ENCODE measurements at regions not wholly inside any gene's neighbourhood (a gene's known extent, or its start where the extent isn't known, plus 50 kb on each side); places are given as distances from the start of the nearest gene placed in this dataset.

GRCh38 chr10:47078393-47079203 lies 167.4 kb downstream of the PTPN20 start:
- DNase-seq = no peak

GRCh38 chr10:47079204-47079580 lies 168.0 kb downstream of the PTPN20 start:
- ATAC-seq = no peak
- no peaks in the 10 kb centered on the region for H3K27me3 ChIP-seq (ENCODE audit: control insufficient read depth, insufficient read depth)
- WGBS = 81% methylated on average over 3 of the region's 3 CpGs
- no peak overlapping the region for H3K4me3 ChIP-seq (ENCODE audit: low read length)
- no peak overlapping the region for H3K27ac ChIP-seq (ENCODE audit: low read length)
- DNase-seq = no peak
- H3K9me3 ChIP-seq (ENCODE audit: control insufficient read depth, low read length) = no peaks in the 10 kb centered on the region
- no peaks in the 10 kb centered on the region for H3K4me1 ChIP-seq (ENCODE audit: control insufficient read depth, insufficient read depth, low read length)
- intact Hi-C loops (cut with DNase I) = no loop called here

More at GRCh38 chr10:47078393-47079203, 167.4 kb downstream of the PTPN20 start:
- intact Hi-C loops (cut with DNase I) = no loop called here
- no peaks in the 10 kb centered on the region for H3K4me1 ChIP-seq (ENCODE audit: control insufficient read depth, insufficient read depth, low read length)
- no peak overlapping the region for H3K27ac ChIP-seq (ENCODE audit: low read length)
- H3K27me3 ChIP-seq (ENCODE audit: control insufficient read depth, insufficient read depth) = no peaks in the 10 kb centered on the region
- WGBS = 83% methylated on average over 8 of the region's 8 CpGs
- no peaks in the 10 kb centered on the region for H3K9me3 ChIP-seq (ENCODE audit: control insufficient read depth, low read length)
- H3K4me3 ChIP-seq (ENCODE audit: low read length) = no peak overlapping the region
- no peak for ATAC-seq

GRCh38 chr10:47081264-47081663 lies 170.0 kb downstream of the PTPN20 start:
- Histone ChIP-seq H3K9me3 (ENCODE audit: control insufficient read depth, low read length) (no peaks in the 10 kb centered on the region), H3K27me3 (ENCODE audit: control insufficient read depth, insufficient read depth) (no peaks in the 10 kb centered on the region), H3K4me1 (ENCODE audit: control insufficient read depth, insufficient read depth, low read length) (no peaks in the 10 kb centered on the region), H3K27ac (ENCODE audit: low read length) (no peak overlapping the region), H3K4me3 (ENCODE audit: low read length) (no peak overlapping the region)
- WGBS = 76% methylated on average over 4 of the region's 4 CpGs
- ATAC-seq = no peak
- intact Hi-C loops (cut with DNase I) = loop anchor here in 1 of 4 donors (10.0 kb wide), 1 partner anchor 74 kb away; no protein-coding TSS in a partner anchor
- no peak for DNase-seq

GRCh38 chr10:47082055-47082784 lies 171.0 kb downstream of the PTPN20 start:
- intact Hi-C loops (cut with DNase I) = loop anchor here in 1 of 4 donors (10.0 kb wide), 1 partner anchor 73 kb away; no protein-coding TSS in a partner anchor
- no peak for ATAC-seq
- H3K27ac ChIP-seq (ENCODE audit: low read length) = no peak overlapping the region
- WGBS = 93% methylated on average over 12 of the region's 12 CpGs
- H3K4me3 ChIP-seq (ENCODE audit: low read length) = no peak overlapping the region
- H3K27me3 ChIP-seq (ENCODE audit: control insufficient read depth, insufficient read depth) = no peaks in the 10 kb centered on the region
- H3K9me3 ChIP-seq (ENCODE audit: control insufficient read depth, low read length) = no peaks in the 10 kb centered on the region
- no peak for DNase-seq
- H3K4me1 ChIP-seq (ENCODE audit: control insufficient read depth, insufficient read depth, low read length) = no peaks in the 10 kb centered on the region

GRCh38 chr10:47087667-47088066 lies 176.4 kb downstream of the PTPN20 start:
- Histone ChIP-seq H3K27me3 (ENCODE audit: control insufficient read depth, insufficient read depth) (no peaks in the 10 kb centered on the region), H3K4me1 (ENCODE audit: control insufficient read depth, insufficient read depth, low read length) (no peaks in the 10 kb centered on the region), H3K27ac (ENCODE audit: low read length) (no peak overlapping the region), H3K9me3 (ENCODE audit: control insufficient read depth, low read length) (no peaks in the 10 kb centered on the region), H3K4me3 (ENCODE audit: low read length) (no peak overlapping the region)
- no peak for DNase-seq
- ATAC-seq = no peak
- intact Hi-C loops (cut with DNase I) = loop anchor here in 1 of 4 donors (2.0 to 10.0 kb wide), 2 partner anchors 67 to 69 kb away; no protein-coding TSS in a partner anchor

- intact Hi-C loops (cut with DNase I) = loop anchor here in 1 of 4 donors (2.0 to 10.0 kb wide), 2 partner anchors 66 to 70 kb away; no protein-coding TSS in a partner anchor
- DNase-seq (no peak), ATAC-seq (no peak)
- no peaks in the 10 kb centered on the region for H3K4me1 ChIP-seq (ENCODE audit: control insufficient read depth, insufficient read depth, low read length)
- WGBS = 83% methylated on average over 10 of the region's 10 CpGs
- no peak overlapping the region for H3K4me3 ChIP-seq (ENCODE audit: low read length)
- H3K9me3 ChIP-seq (ENCODE audit: control insufficient read depth, low read length) = no peaks in the 10 kb centered on the region
- H3K27ac ChIP-seq (ENCODE audit: low read length) = no peak overlapping the region
- H3K27me3 ChIP-seq (ENCODE audit: control insufficient read depth, insufficient read depth) = no peaks in the 10 kb centered on the region
Observed at GRCh38 chr10:47088656-47089354, 177.6 kb downstream of the PTPN20 start.

- no peaks in the 10 kb centered on the region for H3K9me3 ChIP-seq (ENCODE audit: control insufficient read depth, low read length)
- DNase-seq (no peak), ATAC-seq (no peak)
- H3K4me1 ChIP-seq (ENCODE audit: control insufficient read depth, insufficient read depth, low read length) = no peaks in the 10 kb centered on the region
- 95% methylated on average over 3 of the region's 3 CpGs for WGBS
- no peak overlapping the region for H3K4me3 ChIP-seq (ENCODE audit: low read length)
- intact Hi-C loops (cut with DNase I) = no loop called here
- H3K27me3 ChIP-seq (ENCODE audit: control insufficient read depth, insufficient read depth) = no peaks in the 10 kb centered on the region
- H3K27ac ChIP-seq (ENCODE audit: low read length) = no peak overlapping the region
Observed at GRCh38 chr10:47090042-47090441, 178.8 kb downstream of the PTPN20 start.

GRCh38 chr10:47090903-47091302 lies 179.7 kb downstream of the PTPN20 start:
- Histone ChIP-seq H3K4me3 (ENCODE audit: low read length) (no peak overlapping the region), H3K4me1 (ENCODE audit: control insufficient read depth, insufficient read depth, low read length) (no peaks in the 10 kb centered on the region), H3K9me3 (ENCODE audit: control insufficient read depth, low read length) (no peaks in the 10 kb centered on the region), H3K27ac (ENCODE audit: low read length) (no peak overlapping the region), H3K27me3 (ENCODE audit: control insufficient read depth, insufficient read depth) (no peaks in the 10 kb centered on the region)
- ATAC-seq (no peak), DNase-seq (no peak)
- intact Hi-C loops (cut with DNase I) = no loop called here
- 76% methylated on average over 7 of the region's 7 CpGs for WGBS

GRCh38 chr10:47091421-47091820 lies 180.2 kb downstream of the PTPN20 start:
- H3K27ac ChIP-seq (ENCODE audit: low read length) = no peak overlapping the region
- no peaks in the 10 kb centered on the region for H3K27me3 ChIP-seq (ENCODE audit: control insufficient read depth, insufficient read depth)
- H3K4me3 ChIP-seq (ENCODE audit: low read length) = no peak overlapping the region
- intact Hi-C loops (cut with DNase I) = no loop called here
- ATAC-seq (no peak), DNase-seq (no peak)
- no peaks in the 10 kb centered on the region for H3K4me1 ChIP-seq (ENCODE audit: control insufficient read depth, insufficient read depth, low read length)
- 84% methylated on average over 2 of the region's 2 CpGs for WGBS
- no peaks in the 10 kb centered on the region for H3K9me3 ChIP-seq (ENCODE audit: control insufficient read depth, low read length)

GRCh38 chr10:47092376-47092775 lies 181.1 kb downstream of the PTPN20 start:
- ATAC-seq = peak in 1 of 2 donors; percentile 27
- no peak for DNase-seq
- no peaks in the 10 kb centered on the region for H3K27me3 ChIP-seq (ENCODE audit: control insufficient read depth, insufficient read depth)
- no peak overlapping the region for H3K27ac ChIP-seq (ENCODE audit: low read length)
- no peak overlapping the region for H3K4me3 ChIP-seq (ENCODE audit: low read length)
- intact Hi-C loops (cut with DNase I) = no loop called here
- 98% methylated on average over 4 of the region's 4 CpGs for WGBS
- H3K9me3 ChIP-seq (ENCODE audit: control insufficient read depth, low read length) = no peaks in the 10 kb centered on the region
- no peaks in the 10 kb centered on the region for H3K4me1 ChIP-seq (ENCODE audit: control insufficient read depth, insufficient read depth, low read length)

- H3K27me3 ChIP-seq (ENCODE audit: control insufficient read depth, insufficient read depth) = no peaks in the 10 kb centered on the region
Observed at GRCh38 chr10:47092831-47093230, 181.6 kb downstream of the PTPN20 start.

More at GRCh38 chr10:47092831-47093230, 181.6 kb downstream of the PTPN20 start:
- no peaks in the 10 kb centered on the region for H3K4me1 ChIP-seq (ENCODE audit: control insufficient read depth, insufficient read depth, low read length)
- WGBS = 74% methylated on average over 5 of the region's 5 CpGs
- H3K27ac ChIP-seq (ENCODE audit: low read length) = no peak overlapping the region
- intact Hi-C loops (cut with DNase I) = no loop called here
- ATAC-seq = peak in 1 of 2 donors; percentile 44
- H3K4me3 ChIP-seq (ENCODE audit: low read length) = no peak overlapping the region
- no peaks in the 10 kb centered on the region for H3K9me3 ChIP-seq (ENCODE audit: control insufficient read depth, low read length)
- DNase-seq = peak in 2 of 3 donors; percentile 67 to 74

Data from right cardiac atrium (tissue), 5 donors.